GM12872 (cell line): ENCODE measurements at regions not wholly inside any gene's neighbourhood (a gene's known extent, or its start where the extent isn't known, plus 50 kb on each side); places are given as distances from the start of the nearest gene placed in this dataset.

Source experiments
- CTCF ChIP-seq: IDR thresholded peaks from 3 replicates; pipeline ENCODE4 v1.5.1; 2011; ENCODE audit warnings: low read depth, mild to moderate bottlenecking, low read length, moderate library complexity; ENCODE audit not compliant: insufficient read depth

DNA sequence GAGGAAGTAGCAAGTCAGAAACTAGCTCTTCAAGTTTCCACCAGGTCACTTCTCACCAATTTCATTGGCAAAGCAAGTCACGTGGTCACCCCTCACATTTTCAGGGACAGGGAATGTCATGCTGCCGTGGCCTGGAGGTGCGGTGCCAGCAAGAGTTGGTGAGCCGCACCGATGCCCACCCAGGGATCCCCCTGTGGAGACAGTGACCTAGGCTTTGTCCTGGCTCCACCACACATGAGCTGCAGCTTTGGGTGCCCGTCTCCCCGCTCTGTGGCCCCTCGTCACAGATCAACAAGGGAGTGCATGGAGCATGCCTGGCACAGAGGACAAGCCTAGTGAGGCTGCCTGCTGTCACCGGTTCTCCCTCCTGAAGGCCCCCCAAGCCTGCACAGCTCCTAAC is 226.7 kb upstream of the PPP2R2D start:
- TF ChIP-seq CTCF = no peak

DNA sequence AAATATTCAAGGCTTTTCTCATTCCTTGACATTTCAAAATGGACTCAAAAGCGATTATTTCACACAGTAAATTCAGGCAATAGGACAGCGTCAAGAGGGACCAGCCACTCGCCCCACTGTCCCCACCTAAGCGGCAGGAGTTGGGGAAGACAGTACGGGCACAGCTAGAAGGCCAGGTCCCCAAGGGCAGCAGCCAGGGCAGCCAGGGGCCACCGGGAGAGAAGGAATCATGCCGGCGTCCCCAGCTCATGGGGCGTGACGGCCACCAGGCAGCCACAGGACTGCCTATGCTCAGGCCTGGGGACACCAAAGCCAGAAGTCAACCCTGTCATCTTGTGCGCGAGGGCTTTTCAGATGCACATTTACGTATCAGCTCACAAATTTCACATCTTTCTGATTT is 225.7 kb upstream of the PPP2R2D start:
- TF ChIP-seq CTCF = no peak

DNA sequence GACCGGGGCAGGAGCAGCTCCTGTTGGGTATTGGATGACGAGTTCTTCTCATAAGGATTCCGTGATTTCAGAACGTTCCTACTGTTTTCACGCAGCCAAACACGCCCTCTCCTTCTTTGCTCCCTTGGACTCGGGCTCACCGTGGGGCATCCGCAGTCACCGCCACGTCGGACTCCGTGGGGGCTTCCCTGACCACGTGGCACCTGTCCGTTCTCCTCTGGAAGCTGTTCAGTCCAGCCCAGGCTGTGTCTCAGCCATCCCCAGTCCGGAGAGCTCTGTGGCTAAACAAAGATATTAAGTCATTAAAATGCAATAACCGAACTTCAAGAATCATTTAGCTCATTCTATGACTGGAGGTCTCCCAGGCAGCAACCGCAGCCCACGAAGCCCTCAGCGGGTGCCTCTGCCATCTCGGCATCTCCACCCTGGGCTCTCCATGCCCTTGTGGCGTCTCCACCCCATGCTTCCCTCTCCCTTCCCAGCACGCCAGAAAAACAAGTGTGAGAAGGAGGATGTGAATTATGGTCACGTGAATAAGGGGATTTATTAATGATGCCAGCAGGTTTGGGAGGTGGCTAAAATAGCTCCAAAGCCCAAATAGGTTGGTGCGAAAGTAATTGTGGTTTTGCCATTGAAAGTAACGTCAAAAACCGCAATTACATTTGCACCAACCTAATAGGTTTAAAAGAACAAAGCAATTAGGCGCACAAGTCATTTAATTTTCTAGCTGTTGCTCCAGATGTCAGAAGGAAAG is 224.6 kb upstream of the PPP2R2D start:
- no peak for TF ChIP-seq CTCF

- no peak for TF ChIP-seq CTCF
Observed at GRCh38 chr10:131676800-131677421, 223.9 kb upstream of the PPP2R2D start.

DNA sequence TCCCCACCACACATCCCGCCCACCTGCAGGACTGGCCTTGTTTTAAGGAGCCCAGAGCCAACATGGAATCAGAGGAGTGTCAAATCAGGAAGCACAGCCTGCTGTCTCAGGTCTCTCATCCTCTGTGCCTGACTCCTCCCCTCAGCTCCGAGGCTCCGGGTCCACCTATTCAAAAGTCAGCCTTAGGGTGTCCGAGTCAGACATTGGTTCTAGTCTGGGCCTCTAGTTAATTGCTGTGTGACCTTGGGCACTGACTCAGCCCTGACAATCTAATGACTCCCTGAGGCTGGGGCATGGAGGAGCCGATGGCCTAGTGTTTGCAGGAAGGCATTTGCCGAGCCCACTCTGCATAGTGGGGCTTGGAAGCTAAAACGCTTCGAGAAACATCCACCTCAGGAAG is 223.1 kb upstream of the PPP2R2D start:
- no peak for TF ChIP-seq CTCF

DNA sequence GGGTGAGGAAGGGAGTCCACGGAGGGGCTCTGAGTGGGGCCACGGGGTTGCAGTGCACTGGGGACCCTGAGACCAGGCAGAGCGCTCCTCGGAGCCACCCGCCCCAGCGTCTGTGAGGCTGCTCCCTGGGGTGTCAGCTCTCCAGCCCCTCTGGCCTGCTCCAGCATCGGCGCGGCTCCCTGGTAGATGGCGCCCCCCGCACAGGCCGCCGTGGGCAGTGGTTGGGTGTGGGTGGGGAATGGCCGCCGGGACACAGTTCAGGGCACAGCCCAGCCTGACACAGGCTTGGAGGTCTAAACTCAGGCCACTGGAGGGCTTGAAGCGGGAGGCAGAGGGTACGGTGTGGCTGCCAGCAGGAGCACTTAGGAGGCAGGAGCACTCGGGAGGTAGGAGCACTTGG is 222.6 kb upstream of the PPP2R2D start:
- no peak for TF ChIP-seq CTCF

DNA sequence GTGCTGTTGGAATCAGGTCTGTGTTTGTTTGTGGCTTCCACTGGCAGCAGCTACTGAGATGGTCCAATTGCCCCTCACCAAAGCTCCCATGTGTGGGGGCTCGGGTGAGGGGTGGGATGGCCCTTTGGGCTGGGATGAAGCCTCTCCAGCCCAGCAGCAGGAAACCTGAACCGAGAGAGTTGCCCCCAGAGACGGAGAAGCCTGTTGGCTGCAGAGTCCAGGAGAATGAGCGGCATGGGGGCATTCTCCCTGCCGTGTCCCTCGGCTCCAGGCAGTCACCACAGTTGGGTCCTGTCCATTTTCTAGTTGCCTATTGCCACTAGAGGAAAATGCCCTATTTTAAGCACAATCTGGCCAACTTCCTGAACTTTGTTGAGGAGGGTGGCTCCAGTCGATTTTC is 222.2 kb upstream of the PPP2R2D start:
- TF ChIP-seq CTCF = no peak
